Erythroblast (primary cell): ENCODE measurements at regions not wholly inside any gene's neighbourhood (a gene's known extent, or its start where the extent isn't known, plus 50 kb on each side); places are given as distances from the start of the nearest gene placed in this dataset.
A peak's percentile ranks its signal among the peaks of the same experiment; 100 is the strongest.

ENCODE experiments used
- DNase-seq, 2 experiments: peaks; one replicate each; lab custom pipeline; 2025; lab: John Stamatoyannopoulos, UW
- GATA1 ChIP-seq: IDR thresholded peaks from 2 replicates; pipeline ENCODE4 v1.6.1; 2011; ENCODE audit warnings: low read depth, mild to moderate bottlenecking, control low read depth, low read length, moderate library complexity
- POLR2A ChIP-seq: IDR thresholded peaks from 2 replicates; pipeline ENCODE4 v1.6.1; 2011; ENCODE audit warnings: mild to moderate bottlenecking, low read length

GRCh38 chr20:57031867-57032355, 234.5 kb downstream of the BMP7 start:
- no peak for DNase-seq
- no peak for TF ChIP-seq POLR2A
- TF ChIP-seq GATA1: no peak

- no peak for DNase-seq
- TF ChIP-seq GATA1 (no peak), POLR2A (no peak)
These were observed 233.6 kb downstream of the BMP7 start for GRCh38 chr20:57032847-57033246.

- no peak for TF ChIP-seq GATA1
- TF ChIP-seq POLR2A: no peak
- no peak for DNase-seq
These were observed 232.4 kb downstream of the BMP7 start for GRCh38 chr20:57034001-57034400.

GRCh38 chr20:57037689-57038088, 228.8 kb downstream of the BMP7 start:
- TF ChIP-seq POLR2A: no peak
- no peak for TF ChIP-seq GATA1
- DNase-seq: no peak

- TF ChIP-seq POLR2A (no peak), GATA1 (no peak)
- no peak for DNase-seq
These were observed 227.6 kb downstream of the BMP7 start for GRCh38 chr20:57038608-57039440.

GRCh38 chr20:57040466-57040865, 226.0 kb downstream of the BMP7 start:
- no peak for DNase-seq
- TF ChIP-seq POLR2A (no peak), GATA1 (no peak)

- DNase-seq: no peak
- TF ChIP-seq GATA1 (no peak), POLR2A (no peak)
These were observed 225.5 kb downstream of the BMP7 start for GRCh38 chr20:57040924-57041323.

- no peak for DNase-seq
- no peak for TF ChIP-seq GATA1
- TF ChIP-seq POLR2A: no peak
These were observed 223.3 kb downstream of the BMP7 start for GRCh38 chr20:57043091-57043490.

- TF ChIP-seq GATA1 (no peak), POLR2A (no peak)
- no peak for DNase-seq
These were observed 222.7 kb downstream of the BMP7 start for GRCh38 chr20:57043669-57044268.

GRCh38 chr20:57047281-57048026, 219.0 kb downstream of the BMP7 start:
- no peak for DNase-seq
- TF ChIP-seq GATA1 (no peak), POLR2A (no peak)

GRCh38 chr20:57048027-57048869, 218.2 kb downstream of the BMP7 start:
- TF ChIP-seq POLR2A (no peak), GATA1 (no peak)
- peak; percentile 22 to 36 for DNase-seq

- DNase-seq: no peak
- no peak for TF ChIP-seq POLR2A
- TF ChIP-seq GATA1: no peak
These were observed 217.1 kb downstream of the BMP7 start for GRCh38 chr20:57049296-57049695.

GRCh38 chr20:57051096-57051495, 215.3 kb downstream of the BMP7 start:
- DNase-seq: no peak
- TF ChIP-seq POLR2A (no peak), GATA1 (no peak)

- DNase-seq: no peak
- no peak for TF ChIP-seq GATA1
- no peak for TF ChIP-seq POLR2A
These were observed 213.4 kb downstream of the BMP7 start for GRCh38 chr20:57053067-57053466.
